ENCODE measurements at regions not wholly inside any gene's neighbourhood (a gene's known extent, or its start where the extent isn't known, plus 50 kb on each side); places are given as distances from the start of the nearest gene placed in this dataset.

DNA sequence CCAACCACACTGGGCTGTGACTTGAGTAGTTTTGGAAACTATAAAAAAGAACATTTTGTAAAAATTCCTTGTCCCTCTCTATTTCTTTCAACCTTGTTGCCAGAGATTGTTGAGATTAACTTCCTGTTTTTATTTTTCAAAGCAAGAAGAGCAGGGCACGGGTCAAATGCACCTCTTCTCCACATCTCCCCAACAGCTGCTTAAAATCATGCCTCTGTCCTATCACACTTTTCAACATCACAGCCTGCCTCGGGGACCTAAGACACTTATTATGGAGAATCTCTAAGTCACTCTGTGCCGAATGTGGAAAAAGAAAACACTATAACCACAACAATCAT is 280.3 kb upstream of the TNC start:
- no peak for TF ChIP-seq CTBP1 (IDR thresholded peaks at IDR 0.05; ENCODE audit: borderline replicate concordance)
- no peak for TF ChIP-seq SUZ12 (IDR thresholded peaks at IDR 0.05)
- no peak for TF ChIP-seq L3MBTL2 (conservative IDR thresholded peaks at IDR 0.05)
- TF ChIP-seq ELF4 (IDR thresholded peaks at IDR 0.05) = no peak
- no peak for TF ChIP-seq NFRKB (IDR thresholded peaks at IDR 0.05)
- no peak for TF ChIP-seq ZNF384 (IDR thresholded peaks at IDR 0.05)
- no peak for TF ChIP-seq TARDBP (IDR thresholded peaks at IDR 0.05)
- TF ChIP-seq SP1 (IDR thresholded peaks at IDR 0.05) = no peak
- TF ChIP-seq, protein P1, sequence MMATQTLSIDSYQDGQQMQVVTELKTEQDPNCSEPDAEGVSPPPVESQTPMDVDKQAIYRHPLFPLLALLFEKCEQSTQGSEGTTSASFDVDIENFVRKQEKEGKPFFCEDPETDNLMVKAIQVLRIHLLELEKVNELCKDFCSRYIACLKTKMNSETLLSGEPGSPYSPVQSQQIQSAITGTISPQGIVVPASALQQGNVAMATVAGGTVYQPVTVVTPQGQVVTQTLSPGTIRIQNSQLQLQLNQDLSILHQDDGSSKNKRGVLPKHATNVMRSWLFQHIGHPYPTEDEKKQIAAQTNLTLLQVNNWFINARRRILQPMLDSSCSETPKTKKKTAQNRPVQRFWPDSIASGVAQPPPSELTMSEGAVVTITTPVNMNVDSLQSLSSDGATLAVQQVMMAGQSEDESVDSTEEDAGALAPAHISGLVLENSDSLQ (IDR thresholded peaks at IDR 0.05) = no peak
- TF ChIP-seq FOXA1 (IDR thresholded peaks at IDR 0.05) = no peak

Data from HEK293T (cell line).